Hepatocyte (in vitro differentiated cells): ENCODE measurements at regions not wholly inside any gene's neighbourhood (a gene's known extent, or its start where the extent isn't known, plus 50 kb on each side); places are given as distances from the start of the nearest gene placed in this dataset.

Experiments
- DNase-seq: peaks from one replicate; pipeline ENCODE4 v3.0.0-alpha.2; 2016; ENCODE audit warnings: low spot score
- H2AFZ ChIP-seq: fragments of 200-600 bp; sonication (generic); 2 replicates; pipeline ENCODE4 v1.6.0; 2016; ENCODE audit warnings: antibody characterized with exemption, mild to moderate bottlenecking
- H3K27ac ChIP-seq: fragments of 200-600 bp; sonication (generic); 2 replicates; pipeline ENCODE4 v1.5.1; 2016; ENCODE audit warnings: mild to moderate bottlenecking
- H3K27me3 ChIP-seq: fragments of 200-600 bp; sonication (generic); 2 replicates; pipeline ENCODE4 v1.6.1; 2016
- H3K36me3 ChIP-seq: fragments of 200-600 bp; sonication (generic); replicated peaks from 2 replicates; pipeline ENCODE4 v1.5.1; 2016; ENCODE audit warnings: low read depth; ENCODE audit not compliant: insufficient read depth
- H3K4me1 ChIP-seq: fragments of 200-600 bp; sonication (generic); 2 replicates; pipeline ENCODE4 v1.5.1; 2016; ENCODE audit warnings: mild to moderate bottlenecking, moderate library complexity; ENCODE audit not compliant: insufficient read depth
- H3K4me2 ChIP-seq: fragments of 200-600 bp; sonication (generic); 2 replicates; pipeline ENCODE4 v1.6.0; 2016
- H3K4me3 ChIP-seq: fragments of 200-600 bp; sonication (generic); 2 replicates; pipeline ENCODE4 v1.5.1; 2016; ENCODE audit warnings: mild to moderate bottlenecking
- H3K79me2 ChIP-seq: fragments of 200-600 bp; sonication (generic); 2 replicates; pipeline ENCODE4 v1.6.0; 2017; ENCODE audit warnings: mild to moderate bottlenecking
- H3K9me2 ChIP-seq: fragments of 200-600 bp; sonication (generic); replicated peaks from 2 replicates; pipeline ENCODE4 v1.6.0; 2017; ENCODE audit warnings: mild to moderate bottlenecking; ENCODE audit not compliant: insufficient read depth
- H3K9me3 ChIP-seq: fragments of 200-600 bp; sonication (generic); 2 replicates; pipeline ENCODE4 v1.5.1; 2016; ENCODE audit warnings: low read depth, mild to moderate bottlenecking
- H4K20me1 ChIP-seq: fragments of 200-600 bp; sonication (generic); 2 replicates; pipeline ENCODE4 v1.6.0; 2016; ENCODE audit warnings: mild to moderate bottlenecking; ENCODE audit not compliant: insufficient read depth, poor library complexity, severe bottlenecking
- EZH2 ChIP-seq: fragments of 200-600 bp; sonication (generic); IDR thresholded peaks from 2 replicates; pipeline ENCODE4 v1.6.1; 2016; ENCODE audit warnings: antibody characterized with exemption, mild to moderate bottlenecking, borderline replicate concordance
- EZH2phosphoT487 ChIP-seq: fragments of 200-600 bp; sonication (generic); IDR thresholded peaks from one replicate; pipeline ENCODE4 v1.6.1; 2018; ENCODE audit warnings: antibody characterized with exemption, mild to moderate bottlenecking, low read depth, moderate library complexity; ENCODE audit not compliant: unreplicated experiment, severe bottlenecking
- WGBS: methylation state at CpG from one replicate; pipeline ENCODE4 v1.1.6; 2016; ENCODE audit warnings: low lambda C conversion rate; ENCODE audit errors: missing lambda C conversion rate; 5-methylcytosine and 5-hydroxymethylcytosine counted together
- TF ChIP-seq, protein P1 (sequence below): fragments of 200-600 bp; sonication (generic); IDR thresholded peaks from 2 replicates; pipeline ENCODE4 v1.5.1; 2016; ENCODE audit warnings: antibody characterized with exemption, mild to moderate bottlenecking; ENCODE audit not compliant: poor library complexity

- Histone ChIP-seq H3K4me3 (no peak overlapping the region), H3K4me1 (no peaks in the 10 kb centered on the region), H3K27ac (no peak overlapping the region), H3K9me3 (no peaks in the 10 kb centered on the region), H2AFZ (no peak overlapping the region), H3K79me2 (no peaks in the 10 kb centered on the region), H3K4me2 (no peak overlapping the region), H3K27me3 (no peaks in the 10 kb centered on the region), H3K36me3 (no peaks in the 10 kb centered on the region), H4K20me1 (no peaks in the 10 kb centered on the region), H3K9me2 (no peaks in the 10 kb centered on the region)
- TF ChIP-seq EZH2, result no peak
- no peak for TF ChIP-seq EZH2phosphoT487
- TF ChIP-seq, protein P1, sequence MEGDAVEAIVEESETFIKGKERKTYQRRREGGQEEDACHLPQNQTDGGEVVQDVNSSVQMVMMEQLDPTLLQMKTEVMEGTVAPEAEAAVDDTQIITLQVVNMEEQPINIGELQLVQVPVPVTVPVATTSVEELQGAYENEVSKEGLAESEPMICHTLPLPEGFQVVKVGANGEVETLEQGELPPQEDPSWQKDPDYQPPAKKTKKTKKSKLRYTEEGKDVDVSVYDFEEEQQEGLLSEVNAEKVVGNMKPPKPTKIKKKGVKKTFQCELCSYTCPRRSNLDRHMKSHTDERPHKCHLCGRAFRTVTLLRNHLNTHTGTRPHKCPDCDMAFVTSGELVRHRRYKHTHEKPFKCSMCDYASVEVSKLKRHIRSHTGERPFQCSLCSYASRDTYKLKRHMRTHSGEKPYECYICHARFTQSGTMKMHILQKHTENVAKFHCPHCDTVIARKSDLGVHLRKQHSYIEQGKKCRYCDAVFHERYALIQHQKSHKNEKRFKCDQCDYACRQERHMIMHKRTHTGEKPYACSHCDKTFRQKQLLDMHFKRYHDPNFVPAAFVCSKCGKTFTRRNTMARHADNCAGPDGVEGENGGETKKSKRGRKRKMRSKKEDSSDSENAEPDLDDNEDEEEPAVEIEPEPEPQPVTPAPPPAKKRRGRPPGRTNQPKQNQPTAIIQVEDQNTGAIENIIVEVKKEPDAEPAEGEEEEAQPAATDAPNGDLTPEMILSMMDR, result no peak
- whole genome bisulfite sequencing, result 74% methylated on average over 2 of the region's 2 CpGs
- DNase-seq, result no peak
Observed at GRCh38 chr19:28210886-28211285, 1002.1 kb downstream of the UQCRFS1 start.

- no peaks in the 10 kb centered on the region for H3K36me3 ChIP-seq
- no peaks in the 10 kb centered on the region for H3K27me3 ChIP-seq
- H3K79me2 ChIP-seq, result no peaks in the 10 kb centered on the region
- H3K4me3 ChIP-seq, result no peak overlapping the region
- TF ChIP-seq EZH2phosphoT487, result no peak
- TF ChIP-seq, protein P1, result no peak
- TF ChIP-seq EZH2, result no peak
- WGBS, result 82% methylated on average over 10 of the region's 10 CpGs
- DNase-seq, result no peak
- H3K27ac ChIP-seq, result no peak overlapping the region
- no peaks in the 10 kb centered on the region for H3K9me3 ChIP-seq
- H3K4me1 ChIP-seq, result no peaks in the 10 kb centered on the region
- H3K4me2 ChIP-seq, result no peak overlapping the region
- no peaks in the 10 kb centered on the region for H4K20me1 ChIP-seq
- H3K9me2 ChIP-seq, result no peaks in the 10 kb centered on the region
- H2AFZ ChIP-seq, result no peak overlapping the region
Observed at GRCh38 chr19:28208745-28209144, 1004.2 kb downstream of the UQCRFS1 start.

- Histone ChIP-seq H3K4me2 (no peak overlapping the region), H3K9me3 (no peaks in the 10 kb centered on the region), H3K27ac (no peak overlapping the region), H3K9me2 (no peaks in the 10 kb centered on the region), H3K4me3 (no peak overlapping the region), H3K4me1 (no peaks in the 10 kb centered on the region), H2AFZ (no peak overlapping the region), H3K36me3 (no peaks in the 10 kb centered on the region), H3K79me2 (no peaks in the 10 kb centered on the region), H3K27me3 (no peaks in the 10 kb centered on the region), H4K20me1 (no peaks in the 10 kb centered on the region)
- TF ChIP-seq EZH2phosphoT487, result no peak
- TF ChIP-seq EZH2, result no peak
- TF ChIP-seq, protein P1, result no peak
- 86% methylated on average over 7 of the region's 7 CpGs for WGBS
- DNase-seq, result no peak
Observed at GRCh38 chr19:28207244-28207643, 1005.7 kb downstream of the UQCRFS1 start.

DNA sequence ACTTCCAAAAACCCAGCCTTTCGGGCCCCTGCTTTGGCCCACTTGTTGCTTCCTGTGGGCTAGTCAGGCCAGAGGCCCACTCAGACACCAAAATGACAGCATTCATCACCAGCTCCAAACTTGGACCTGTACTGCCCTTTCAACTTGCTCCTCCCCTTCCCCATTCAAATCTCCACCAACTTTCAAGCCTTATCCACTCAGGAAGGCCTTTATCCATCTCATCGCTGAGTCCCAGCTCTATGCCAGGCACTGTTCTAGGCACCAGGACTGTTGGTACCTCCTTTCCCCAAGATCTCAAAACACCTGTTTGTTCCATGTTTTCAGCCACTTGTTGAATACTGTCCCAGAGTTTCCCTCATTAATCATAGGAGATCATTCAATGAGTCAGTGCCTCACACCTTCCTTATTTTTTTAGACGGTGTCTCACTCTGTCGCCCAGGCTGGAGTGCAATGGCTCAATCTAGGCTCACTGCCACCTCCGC lies 1011.4 kb downstream of the UQCRFS1 start:
- no peaks in the 10 kb centered on the region for H4K20me1 ChIP-seq
- no peak overlapping the region for H3K4me3 ChIP-seq
- no peaks in the 10 kb centered on the region for H3K9me2 ChIP-seq
- H3K27me3 ChIP-seq, result no peaks in the 10 kb centered on the region
- no peaks in the 10 kb centered on the region for H3K79me2 ChIP-seq
- H3K4me2 ChIP-seq, result no peak overlapping the region
- H3K36me3 ChIP-seq, result no peaks in the 10 kb centered on the region
- H2AFZ ChIP-seq, result no peak overlapping the region
- no peaks in the 10 kb centered on the region for H3K9me3 ChIP-seq
- DNase-seq, result no peak
- H3K27ac ChIP-seq, result no peak overlapping the region
- no peak for TF ChIP-seq EZH2
- TF ChIP-seq EZH2phosphoT487, result no peak
- TF ChIP-seq, protein P1, result no peak
- WGBS, result 95% methylated on average over 5 of the region's 5 CpGs
- no peaks in the 10 kb centered on the region for H3K4me1 ChIP-seq
